ENCODE measurements at regions not wholly inside any gene's neighbourhood (a gene's known extent, or its start where the extent isn't known, plus 50 kb on each side); places are given as distances from the start of the nearest gene placed in this dataset.

- TF ChIP-seq CTCF (IDR thresholded peaks at IDR 0.05; ENCODE audit: unreplicated experiment), result no peak
- H3K27ac Mint-ChIP-seq (ENCODE audit: unreplicated experiment), result no peak overlapping the region
- no peaks in the 10 kb centered on the region for H3K9me3 Mint-ChIP-seq (ENCODE audit: low read depth, unreplicated experiment)
- DNase-seq, result no peak
- no TSS peak for BruUV-seq (replicated peaks)
- H3K27me3 Mint-ChIP-seq (ENCODE audit: unreplicated experiment), result no peaks in the 10 kb centered on the region
- H3K4me1 Mint-ChIP-seq (ENCODE audit: low read depth, unreplicated experiment), result no peaks in the 10 kb centered on the region
- CTCF ChIA-PET, result no interaction called here
- H3K4me3 Mint-ChIP-seq (ENCODE audit: low read depth, unreplicated experiment), result no peak overlapping the region
- no peaks in the 10 kb centered on the region for H3K36me3 Mint-ChIP-seq (ENCODE audit: insufficient read depth, unreplicated experiment)
- intact Hi-C loops (cut with micrococcal nuclease; ENCODE audit: unreplicated experiment), result no loop called here
These were observed 236.3 kb downstream of the CSNK1G3 start for GRCh38 chr5:123748239-123748638.

GRCh38 chr5:123746683-123747360 lies 234.8 kb downstream of the CSNK1G3 start:
- Mint-ChIP-seq H3K9me3 (ENCODE audit: low read depth, unreplicated experiment) (peaks cover 3% of the 10 kb centered on the region), H3K36me3 (ENCODE audit: insufficient read depth, unreplicated experiment) (no peaks in the 10 kb centered on the region), H3K4me1 (ENCODE audit: low read depth, unreplicated experiment) (no peaks in the 10 kb centered on the region), H3K27me3 (ENCODE audit: unreplicated experiment) (no peaks in the 10 kb centered on the region), H3K4me3 (ENCODE audit: low read depth, unreplicated experiment) (no peak overlapping the region), H3K27ac (ENCODE audit: unreplicated experiment) (no peak overlapping the region)
- intact Hi-C loops (cut with micrococcal nuclease; ENCODE audit: unreplicated experiment), result no loop called here
- CTCF ChIA-PET, result interaction anchor here (0.6 to 1.9 kb wide), 2 partner anchors 9 to 204 kb away, joined by 3 to 4 read pairs; no protein-coding TSS in a partner anchor
- TF ChIP-seq CTCF (IDR thresholded peaks at IDR 0.05; ENCODE audit: unreplicated experiment), result no peak
- no TSS peak for BruUV-seq (replicated peaks)
- no peak for DNase-seq

- CTCF ChIA-PET, result no interaction called here
These were observed 232.1 kb downstream of the CSNK1G3 start for GRCh38 chr5:123743990-123744583.

GRCh38 chr5:123735384-123735783 lies 223.4 kb downstream of the CSNK1G3 start:
- BruUV-seq (replicated peaks), result no TSS peak
- CTCF ChIA-PET, result no interaction called here
- no peak for DNase-seq

More at GRCh38 chr5:123743990-123744583, 232.1 kb downstream of the CSNK1G3 start:
- no TSS peak for BruUV-seq (replicated peaks)
- TF ChIP-seq CTCF (IDR thresholded peaks at IDR 0.05; ENCODE audit: unreplicated experiment), result no peak
- H3K27me3 Mint-ChIP-seq (ENCODE audit: unreplicated experiment), result no peaks in the 10 kb centered on the region
- no peak overlapping the region for H3K4me3 Mint-ChIP-seq (ENCODE audit: low read depth, unreplicated experiment)
- no peak for DNase-seq
- no peaks in the 10 kb centered on the region for H3K36me3 Mint-ChIP-seq (ENCODE audit: insufficient read depth, unreplicated experiment)
- no peak overlapping the region for H3K27ac Mint-ChIP-seq (ENCODE audit: unreplicated experiment)
- H3K4me1 Mint-ChIP-seq (ENCODE audit: low read depth, unreplicated experiment), result no peaks in the 10 kb centered on the region
- intact Hi-C loops (cut with micrococcal nuclease; ENCODE audit: unreplicated experiment), result no loop called here
- peaks cover 3% of the 10 kb centered on the region for H3K9me3 Mint-ChIP-seq (ENCODE audit: low read depth, unreplicated experiment)

More at GRCh38 chr5:123735384-123735783, 223.4 kb downstream of the CSNK1G3 start:
- no peak overlapping the region for H3K4me3 Mint-ChIP-seq (ENCODE audit: low read depth, unreplicated experiment)
- no peaks in the 10 kb centered on the region for H3K27me3 Mint-ChIP-seq (ENCODE audit: unreplicated experiment)
- H3K9me3 Mint-ChIP-seq (ENCODE audit: low read depth, unreplicated experiment), result peaks cover 4% of the 10 kb centered on the region
- no peaks in the 10 kb centered on the region for H3K36me3 Mint-ChIP-seq (ENCODE audit: insufficient read depth, unreplicated experiment)
- TF ChIP-seq CTCF (IDR thresholded peaks at IDR 0.05; ENCODE audit: unreplicated experiment), result no peak
- intact Hi-C loops (cut with micrococcal nuclease; ENCODE audit: unreplicated experiment), result no loop called here
- H3K27ac Mint-ChIP-seq (ENCODE audit: unreplicated experiment), result no peak overlapping the region
- H3K4me1 Mint-ChIP-seq (ENCODE audit: low read depth, unreplicated experiment), result no peaks in the 10 kb centered on the region
